ENCODE measurements at regions not wholly inside any gene's neighbourhood (a gene's known extent, or its start where the extent isn't known, plus 50 kb on each side); places are given as distances from the start of the nearest gene placed in this dataset.

DNA sequence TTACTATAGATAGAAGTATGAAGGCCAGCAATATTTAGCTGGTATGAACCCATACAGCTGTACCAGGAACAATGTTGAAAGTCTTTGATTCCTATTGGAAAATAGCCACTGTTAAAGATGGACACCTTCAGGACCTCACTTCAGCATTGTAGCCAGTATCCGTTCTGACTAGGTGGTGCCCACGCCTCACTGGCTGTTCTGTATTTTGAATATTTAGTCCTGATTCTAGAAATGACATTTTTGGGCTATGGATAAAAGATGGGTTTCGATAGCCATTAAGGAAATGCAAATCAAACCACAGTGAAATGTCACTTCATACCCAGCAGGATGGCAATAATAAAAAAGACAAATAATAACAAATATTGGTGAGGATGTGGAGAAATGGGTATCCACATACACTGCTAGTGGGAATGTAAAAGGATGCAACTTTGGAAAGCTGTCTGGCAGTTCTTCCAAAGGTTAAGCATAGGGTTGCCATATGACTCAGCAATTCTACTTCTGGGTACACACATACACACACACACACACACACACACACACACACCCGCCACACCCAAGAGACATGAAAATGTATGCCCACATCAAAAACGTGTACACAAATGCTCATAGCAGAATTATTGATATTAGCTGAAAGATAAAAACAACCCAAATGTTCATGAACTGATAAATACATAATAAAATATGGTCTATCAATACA, 56.8 kb downstream of the UTRN start:
- peak; percentile 63 for DNase-seq (ENCODE audit: low spot score)
- no TSS peak for BruUV-seq (replicated peaks)
- in situ Hi-C loops (cut with HindIII; ENCODE audit: extremely low pct_ligation_motif_present, low pct_unique_long_range_greater_than_20kb) (no loop called here), intact Hi-C loops (cut with micrococcal nuclease; ENCODE audit: unreplicated experiment) (loop anchor here (2.0 kb wide), 1 partner anchor 55 kb away; no protein-coding TSS in a partner anchor)
- Histone ChIP-seq H3K4me2 (ENCODE audit: low read depth, low read length) (peak overlapping the region; percentile 61), H4K20me1 (ENCODE audit: insufficient read depth, low read length) (no peaks in the 10 kb centered on the region), H3K27me3 (ENCODE audit: control insufficient read depth in 1 of 2, insufficient read depth in 2 of 2, low read length in 2 of 2) (no peaks in the 10 kb centered on the region), H3K36me3 (replicated peaks in 1 of 2; ENCODE audit: control insufficient read depth in 1 of 2, insufficient read depth in 2 of 2, low read length in 2 of 2) (peaks cover 0 to 4% of the 10 kb centered on the region in 2 experiments; a peak in 1 of 5 replicates), H3K4me1 (ENCODE audit: insufficient read depth, low read length) (peaks cover 96% of the 10 kb centered on the region), H3K9ac (ENCODE audit: insufficient read depth, low read depth, low read length) (no peak overlapping the region), H3K27ac (ENCODE audit: extremely low read length, insufficient read depth, low read length) (peak overlapping the region; percentile 56), H2AFZ (ENCODE audit: low read length) (no peak overlapping the region), H3K4me3 (replicated peaks in 1 of 3; ENCODE audit: insufficient read depth in 1 of 3, low read depth in 2 of 3, low read length in 3 of 3) (no peak overlapping the region), H3K9me3 (ENCODE audit: low read length) (no peaks in the 10 kb centered on the region), H3K79me2 (ENCODE audit: insufficient read depth, low read length) (peaks cover 86% of the 10 kb centered on the region)
- ChIA-PET CTCF (ENCODE audit: low intra/inter-chr PET ratio, low total read pairs) (no interaction called here), POLR2A (no interaction called here)
- ATAC-seq = no peak
- WGBS (ENCODE audit: low lambda C conversion rate) = 67% methylated on average over 5 of the region's 5 CpGs
- no peak for FAIRE-seq
- no peak for TF ChIP-seq HOXA3 (CRISPR knock-in tag; IDR thresholded peaks at IDR 0.05)
- TF ChIP-seq, protein P1, sequence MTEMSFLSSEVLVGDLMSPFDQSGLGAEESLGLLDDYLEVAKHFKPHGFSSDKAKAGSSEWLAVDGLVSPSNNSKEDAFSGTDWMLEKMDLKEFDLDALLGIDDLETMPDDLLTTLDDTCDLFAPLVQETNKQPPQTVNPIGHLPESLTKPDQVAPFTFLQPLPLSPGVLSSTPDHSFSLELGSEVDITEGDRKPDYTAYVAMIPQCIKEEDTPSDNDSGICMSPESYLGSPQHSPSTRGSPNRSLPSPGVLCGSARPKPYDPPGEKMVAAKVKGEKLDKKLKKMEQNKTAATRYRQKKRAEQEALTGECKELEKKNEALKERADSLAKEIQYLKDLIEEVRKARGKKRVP (CRISPR knock-in tag; IDR thresholded peaks at IDR 0.05) = 0 out of 4 replicates have a peak, but pooled peaks of 1 of the 2 experiments have one; percentile 19
- 0 out of 2 replicates have a peak, but pooled peaks have one; percentile 65 for TF ChIP-seq ZNF383 (CRISPR knock-in tag; IDR thresholded peaks at IDR 0.05; ENCODE audit: borderline replicate concordance)
- TF ChIP-seq ARNTL (CRISPR knock-in tag; IDR thresholded peaks at IDR 0.05) = 0 out of 2 replicates have a peak, but pooled peaks have one; percentile 41
- TF ChIP-seq, protein P2, sequence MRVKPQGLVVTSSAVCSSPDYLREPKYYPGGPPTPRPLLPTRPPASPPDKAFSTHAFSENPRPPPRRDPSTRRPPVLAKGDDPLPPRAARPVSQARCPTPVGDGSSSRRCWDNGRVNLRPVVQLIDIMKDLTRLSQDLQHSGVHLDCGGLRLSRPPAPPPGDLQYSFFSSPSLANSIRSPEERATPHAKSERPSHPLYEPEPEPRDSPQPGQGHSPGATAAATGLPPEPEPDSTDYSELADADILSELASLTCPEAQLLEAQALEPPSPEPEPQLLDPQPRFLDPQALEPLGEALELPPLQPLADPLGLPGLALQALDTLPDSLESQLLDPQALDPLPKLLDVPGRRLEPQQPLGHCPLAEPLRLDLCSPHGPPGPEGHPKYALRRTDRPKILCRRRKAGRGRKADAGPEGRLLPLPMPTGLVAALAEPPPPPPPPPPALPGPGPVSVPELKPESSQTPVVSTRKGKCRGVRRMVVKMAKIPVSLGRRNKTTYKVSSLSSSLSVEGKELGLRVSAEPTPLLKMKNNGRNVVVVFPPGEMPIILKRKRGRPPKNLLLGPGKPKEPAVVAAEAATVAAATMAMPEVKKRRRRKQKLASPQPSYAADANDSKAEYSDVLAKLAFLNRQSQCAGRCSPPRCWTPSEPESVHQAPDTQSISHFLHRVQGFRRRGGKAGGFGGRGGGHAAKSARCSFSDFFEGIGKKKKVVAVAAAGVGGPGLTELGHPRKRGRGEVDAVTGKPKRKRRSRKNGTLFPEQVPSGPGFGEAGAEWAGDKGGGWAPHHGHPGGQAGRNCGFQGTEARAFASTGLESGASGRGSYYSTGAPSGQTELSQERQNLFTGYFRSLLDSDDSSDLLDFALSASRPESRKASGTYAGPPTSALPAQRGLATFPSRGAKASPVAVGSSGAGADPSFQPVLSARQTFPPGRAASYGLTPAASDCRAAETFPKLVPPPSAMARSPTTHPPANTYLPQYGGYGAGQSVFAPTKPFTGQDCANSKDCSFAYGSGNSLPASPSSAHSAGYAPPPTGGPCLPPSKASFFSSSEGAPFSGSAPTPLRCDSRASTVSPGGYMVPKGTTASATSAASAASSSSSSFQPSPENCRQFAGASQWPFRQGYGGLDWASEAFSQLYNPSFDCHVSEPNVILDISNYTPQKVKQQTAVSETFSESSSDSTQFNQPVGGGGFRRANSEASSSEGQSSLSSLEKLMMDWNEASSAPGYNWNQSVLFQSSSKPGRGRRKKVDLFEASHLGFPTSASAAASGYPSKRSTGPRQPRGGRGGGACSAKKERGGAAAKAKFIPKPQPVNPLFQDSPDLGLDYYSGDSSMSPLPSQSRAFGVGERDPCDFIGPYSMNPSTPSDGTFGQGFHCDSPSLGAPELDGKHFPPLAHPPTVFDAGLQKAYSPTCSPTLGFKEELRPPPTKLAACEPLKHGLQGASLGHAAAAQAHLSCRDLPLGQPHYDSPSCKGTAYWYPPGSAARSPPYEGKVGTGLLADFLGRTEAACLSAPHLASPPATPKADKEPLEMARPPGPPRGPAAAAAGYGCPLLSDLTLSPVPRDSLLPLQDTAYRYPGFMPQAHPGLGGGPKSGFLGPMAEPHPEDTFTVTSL (CRISPR knock-in tag; IDR thresholded peaks at IDR 0.05; ENCODE audit: borderline replicate concordance) = 0 out of 2 replicates have a peak, but pooled peaks have one; percentile 28
- TF ChIP-seq, protein P3, sequence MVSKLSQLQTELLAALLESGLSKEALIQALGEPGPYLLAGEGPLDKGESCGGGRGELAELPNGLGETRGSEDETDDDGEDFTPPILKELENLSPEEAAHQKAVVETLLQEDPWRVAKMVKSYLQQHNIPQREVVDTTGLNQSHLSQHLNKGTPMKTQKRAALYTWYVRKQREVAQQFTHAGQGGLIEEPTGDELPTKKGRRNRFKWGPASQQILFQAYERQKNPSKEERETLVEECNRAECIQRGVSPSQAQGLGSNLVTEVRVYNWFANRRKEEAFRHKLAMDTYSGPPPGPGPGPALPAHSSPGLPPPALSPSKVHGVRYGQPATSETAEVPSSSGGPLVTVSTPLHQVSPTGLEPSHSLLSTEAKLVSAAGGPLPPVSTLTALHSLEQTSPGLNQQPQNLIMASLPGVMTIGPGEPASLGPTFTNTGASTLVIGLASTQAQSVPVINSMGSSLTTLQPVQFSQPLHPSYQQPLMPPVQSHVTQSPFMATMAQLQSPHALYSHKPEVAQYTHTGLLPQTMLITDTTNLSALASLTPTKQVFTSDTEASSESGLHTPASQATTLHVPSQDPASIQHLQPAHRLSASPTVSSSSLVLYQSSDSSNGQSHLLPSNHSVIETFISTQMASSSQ (IDR thresholded peaks at IDR 0.05; ENCODE audit: low read depth) = peak; percentile 53; the same call in 1 of the 2 replicates
- TF ChIP-seq, protein P3 (CRISPR knock-in tag; IDR thresholded peaks at IDR 0.05; ENCODE audit: borderline replicate concordance) = no peak; the same call in 1 of the 2 replicates
- TF ChIP-seq MED1 (CRISPR knock-in tag; IDR thresholded peaks at IDR 0.05) = peak; percentile 60; the same call in 1 of the 2 replicates
- peak; percentile 86 to 94 for TF ChIP-seq MAFK (conservative IDR thresholded peaks at IDR 0.05 in 1 of 2, IDR thresholded peaks at IDR 0.05 in 1 of 2; ENCODE audit: low read length in 2 of 2)
- TF ChIP-seq, protein P4, sequence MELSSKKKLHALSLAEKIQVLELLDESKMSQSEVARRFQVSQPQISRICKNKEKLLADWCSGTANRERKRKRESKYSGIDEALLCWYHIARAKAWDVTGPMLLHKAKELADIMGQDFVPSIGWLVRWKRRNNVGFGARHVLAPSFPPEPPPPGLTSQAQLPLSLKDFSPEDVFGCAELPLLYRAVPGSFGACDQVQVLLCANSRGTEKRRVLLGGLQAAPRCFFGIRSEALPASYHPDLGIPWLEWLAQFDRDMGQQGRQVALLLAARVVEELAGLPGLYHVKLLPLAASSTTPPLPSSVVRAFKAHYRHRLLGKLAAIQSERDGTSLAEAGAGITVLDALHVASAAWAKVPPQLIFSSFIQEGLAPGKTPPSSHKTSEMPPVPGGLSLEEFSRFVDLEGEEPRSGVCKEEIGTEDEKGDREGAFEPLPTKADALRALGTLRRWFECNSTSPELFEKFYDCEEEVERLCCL (CRISPR knock-in tag; IDR thresholded peaks at IDR 0.05; ENCODE audit: borderline replicate concordance) = no peak

Measured in HepG2 (cell line).